Mesothelial cell of epicardium (in vitro differentiated cells): ENCODE measurements at regions not wholly inside any gene's neighbourhood (a gene's known extent, or its start where the extent isn't known, plus 50 kb on each side); places are given as distances from the start of the nearest gene placed in this dataset.

ENCODE experiments used
- DNase-seq, 2 experiments: peaks; one replicate each; pipeline ENCODE4 v3.0.0; 2021; ENCODE audit warnings: low spot score in 2 of 2; ENCODE audit not compliant: unreplicated experiment in 2 of 2
- H3K27ac Mint-ChIP-seq: 2 replicates; pipeline ENCODE4 v1.8.0; 2021; ENCODE audit warnings: mixed read lengths
- H3K27me3 Mint-ChIP-seq: 2 replicates; pipeline ENCODE4 v1.8.0; 2021; ENCODE audit warnings: low read depth, mixed read lengths
- H3K36me3 Mint-ChIP-seq: 2 replicates; pipeline ENCODE4 v1.8.0; 2021; ENCODE audit warnings: mixed read lengths
- H3K4me1 Mint-ChIP-seq: 2 replicates; pipeline ENCODE4 v1.8.0; 2021; ENCODE audit warnings: mixed read lengths
- H3K4me3 Mint-ChIP-seq: 2 replicates; pipeline ENCODE4 v1.8.0; 2021; ENCODE audit warnings: mild to moderate bottlenecking, moderate library complexity, mixed read lengths
- H3K9me3 Mint-ChIP-seq: 2 replicates; pipeline ENCODE4 v1.8.0; 2021; ENCODE audit warnings: mixed read lengths
- CTCF ChIP-seq: fragments of 200-600 bp; sonication (generic); IDR thresholded peaks from one replicate; pipeline ENCODE4 v1.5.0; 2021; ENCODE audit warnings: antibody characterized with exemption; ENCODE audit not compliant: unreplicated experiment

GRCh38 chr1:94743862-94744261 lies 76.3 kb upstream of the SLC44A3 start:
- Mint-ChIP-seq H3K27ac (peak overlapping the region; percentile 73), H3K9me3 (peaks cover 3% of the 10 kb centered on the region), H3K27me3 (no peaks in the 10 kb centered on the region), H3K4me3 (no peak overlapping the region), H3K4me1 (peaks cover 9% of the 10 kb centered on the region), H3K36me3 (no peaks in the 10 kb centered on the region)
- no peak for TF ChIP-seq CTCF
- no peak for DNase-seq

GRCh38 chr1:94741996-94742395 lies 78.2 kb upstream of the SLC44A3 start:
- no peak overlapping the region for H3K4me3 Mint-ChIP-seq
- H3K4me1 Mint-ChIP-seq: peaks cover 16% of the 10 kb centered on the region
- no peak for DNase-seq
- peak overlapping the region; percentile 43 for H3K27ac Mint-ChIP-seq
- no peak for TF ChIP-seq CTCF
- H3K36me3 Mint-ChIP-seq: no peaks in the 10 kb centered on the region
- H3K9me3 Mint-ChIP-seq: no peaks in the 10 kb centered on the region
- H3K27me3 Mint-ChIP-seq: no peaks in the 10 kb centered on the region

- Mint-ChIP-seq H3K36me3 (no peaks in the 10 kb centered on the region), H3K27me3 (no peaks in the 10 kb centered on the region), H3K4me3 (no peak overlapping the region), H3K27ac (peak overlapping the region; percentile 10), H3K9me3 (no peaks in the 10 kb centered on the region), H3K4me1 (peaks cover 20% of the 10 kb centered on the region)
- no peak for DNase-seq
- TF ChIP-seq CTCF: no peak
Observed at GRCh38 chr1:94741510-94741909, 78.6 kb upstream of the SLC44A3 start.

GRCh38 chr1:94739521-94740061 lies 80.6 kb upstream of the SLC44A3 start:
- no peaks in the 10 kb centered on the region for H3K9me3 Mint-ChIP-seq
- no peaks in the 10 kb centered on the region for H3K27me3 Mint-ChIP-seq
- no peaks in the 10 kb centered on the region for H3K36me3 Mint-ChIP-seq
- H3K27ac Mint-ChIP-seq: no peak overlapping the region
- DNase-seq: no peak
- peaks cover 35% of the 10 kb centered on the region for H3K4me1 Mint-ChIP-seq
- no peak overlapping the region for H3K4me3 Mint-ChIP-seq
- no peak for TF ChIP-seq CTCF

- no peak for DNase-seq
- Mint-ChIP-seq H3K4me1 (peaks cover 27% of the 10 kb centered on the region), H3K27ac (no peak overlapping the region), H3K36me3 (no peaks in the 10 kb centered on the region), H3K9me3 (no peaks in the 10 kb centered on the region), H3K27me3 (no peaks in the 10 kb centered on the region), H3K4me3 (no peak overlapping the region)
- TF ChIP-seq CTCF: no peak
Observed at GRCh38 chr1:94738371-94738770, 81.8 kb upstream of the SLC44A3 start.
